OCI-LY7 (cell line): ENCODE measurements at regions not wholly inside any gene's neighbourhood (a gene's known extent, or its start where the extent isn't known, plus 50 kb on each side); places are given as distances from the start of the nearest gene placed in this dataset.
"Not testable (repeated sequence)": the region's sequence is repeated elsewhere in the genome, so short reads cannot be mapped to it uniquely, and the experiment has no call there.

ENCODE experiments used
- BruUV-seq: library from RNA; stranded (reverse); fragments of 400-500 nt; replicated peaks from 2 replicates; lab custom pipeline; 2021; lab: Mats Ljungman, UMichigan
- CTCF ChIA-PET: fragments of 300-600 bp; sonication (Branson Sonifier 250); formaldehyde crosslinking; loops from one replicate; lab custom pipeline; 2022; ENCODE audit warnings: antibody characterized with exemption; ENCODE audit not compliant: unreplicated experiment; lab: Charles Lee
- POLR2A ChIA-PET: fragments of 300-600 bp; sonication (Branson Sonifier 250); formaldehyde crosslinking; loops from one replicate; lab custom pipeline; 2022; ENCODE audit warnings: antibody characterized with exemption; lab: Charles Lee
- DNase-seq: peaks from one replicate; pipeline ENCODE4 v3.0.0-alpha.2; 2015; ENCODE audit warnings: low spot score
- H2AFZ ChIP-seq: fragments of 200-600 bp; sonication (generic), shearing (Covaris generic); 2 replicates; pipeline ENCODE4 v1.6.1; 2014; ENCODE audit warnings: mild to moderate bottlenecking, antibody characterized with exemption, low read length, moderate library complexity
- H3K27ac ChIP-seq: fragments of 200-600 bp; sonication (generic); 2 replicates; pipeline ENCODE4 v1.5.1; 2014; ENCODE audit warnings: mixed run types, low read depth, mild to moderate bottlenecking, moderate library complexity, low read length, inconsistent platforms; ENCODE audit not compliant: poor library complexity, severe bottlenecking
- H3K36me3 ChIP-seq: fragments of 200-600 bp; sonication (generic); 2 replicates; pipeline ENCODE4 v1.6.1; 2014; ENCODE audit warnings: mild to moderate bottlenecking, antibody characterized with exemption, low read length, moderate library complexity, mixed read lengths; ENCODE audit not compliant: insufficient read depth
- H3K4me1 ChIP-seq: fragments of 200-600 bp; sonication (generic); 2 replicates; pipeline ENCODE4 v1.5.1; 2014; ENCODE audit warnings: mild to moderate bottlenecking, low read length; ENCODE audit not compliant: insufficient read depth, poor library complexity, severe bottlenecking
- H3K4me2 ChIP-seq: fragments of 200-600 bp; sonication (generic); 2 replicates; pipeline ENCODE4 v1.6.1; 2014; ENCODE audit warnings: mild to moderate bottlenecking, low read length
- H3K4me3 ChIP-seq: fragments of 200-600 bp; sonication (generic); 2 replicates; pipeline ENCODE4 v1.5.1; 2014; ENCODE audit warnings: mild to moderate bottlenecking, low read depth, low read length; ENCODE audit not compliant: poor library complexity, severe bottlenecking
- H3K79me2 ChIP-seq: fragments of 200-600 bp; sonication (generic); 2 replicates; pipeline ENCODE4 v1.6.1; 2016; ENCODE audit warnings: low read depth, mild to moderate bottlenecking, low read length, moderate library complexity, mixed read lengths; ENCODE audit not compliant: insufficient read depth
- H3K9me2 ChIP-seq: fragments of 200-600 bp; sonication (generic); 2 replicates; pipeline ENCODE4 v1.6.1; 2016; ENCODE audit warnings: mild to moderate bottlenecking, low read length, mixed read lengths; ENCODE audit not compliant: insufficient read depth
- H3K9me3 ChIP-seq: fragments of 200-600 bp; sonication (generic); 2 replicates; pipeline ENCODE4 v1.6.1; 2014; ENCODE audit warnings: mild to moderate bottlenecking, mixed run types, low read length, mixed read lengths
- H4K20me1 ChIP-seq: fragments of 200-600 bp; sonication (generic); 2 replicates; pipeline ENCODE4 v1.6.1; 2014; ENCODE audit warnings: mild to moderate bottlenecking, antibody characterized with exemption, low read length, moderate library complexity, mixed read lengths; ENCODE audit not compliant: insufficient read depth
- CTCF ChIP-seq: fragments of 200-600 bp; sonication (generic); conservative IDR thresholded peaks from 2 replicates; pipeline ENCODE4 v1.5.1; 2014; ENCODE audit warnings: mild to moderate bottlenecking, antibody characterized with exemption, low read length, moderate library complexity, mixed read lengths
- EZH2phosphoT487 ChIP-seq: fragments of 200-600 bp; sonication (generic); IDR thresholded peaks from 2 replicates; pipeline ENCODE4 v1.6.1; 2018; ENCODE audit warnings: low read depth, borderline replicate concordance, mild to moderate bottlenecking, mixed run types, antibody characterized with exemption, low read length, moderate library complexity, mixed read lengths
- intact Hi-C: fragments of 100-400 bp; cut with micrococcal nuclease; formaldehyde crosslinking; loops from one replicate; pipeline ENCODE4 v1.10.0; 2022; ENCODE audit not compliant: unreplicated experiment

DNA sequence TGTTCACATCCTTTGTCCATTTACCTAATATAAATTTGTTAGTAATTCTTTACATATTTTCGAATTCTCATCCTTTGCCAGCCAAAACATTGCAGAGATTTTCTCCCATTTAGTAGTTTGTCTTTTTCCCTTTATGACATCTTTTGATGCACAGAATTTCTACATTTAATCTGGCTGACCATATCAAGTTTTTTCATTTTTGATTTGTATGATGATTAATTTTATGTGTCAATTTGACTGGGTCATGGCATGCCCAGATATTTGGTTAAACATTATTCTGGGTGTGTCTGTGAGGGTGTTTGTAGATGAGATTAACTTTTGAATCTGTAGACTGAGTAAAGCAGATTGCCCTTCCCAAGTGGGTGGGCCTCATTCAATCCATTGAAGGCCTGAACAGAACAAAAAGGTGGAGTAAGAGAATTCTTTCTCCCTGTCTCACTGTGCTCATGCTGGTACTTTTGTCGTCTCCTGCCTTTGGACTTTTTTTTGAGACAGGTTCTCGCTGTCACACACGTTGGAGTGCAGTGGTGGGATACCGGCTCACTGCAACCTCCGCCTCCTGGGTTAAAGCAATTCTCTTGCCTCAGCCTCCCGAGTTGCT lies 72.1 kb upstream of the EPB41L1 start:
- Histone ChIP-seq H3K9me3 (peaks cover 10% of the 10 kb centered on the region; the same call in 1 of the 2 replicates), H3K27ac (no peak overlapping the region), H3K4me3 (no peak overlapping the region), H3K4me1 (peaks cover 5% of the 10 kb centered on the region), H3K79me2 (no peaks in the 10 kb centered on the region), H3K36me3 (no peaks in the 10 kb centered on the region), H3K9me2 (no peaks in the 10 kb centered on the region), H4K20me1 (no peaks in the 10 kb centered on the region), H3K4me2 (no peak overlapping the region), H2AFZ (no peak overlapping the region)
- CTCF ChIA-PET: no interaction called here
- TF ChIP-seq CTCF: no peak
- no peak for TF ChIP-seq EZH2phosphoT487
- intact Hi-C loops: no loop called here
- no TSS peak for BruUV-seq
- no peak for DNase-seq
- POLR2A ChIA-PET: no interaction called here

DNA sequence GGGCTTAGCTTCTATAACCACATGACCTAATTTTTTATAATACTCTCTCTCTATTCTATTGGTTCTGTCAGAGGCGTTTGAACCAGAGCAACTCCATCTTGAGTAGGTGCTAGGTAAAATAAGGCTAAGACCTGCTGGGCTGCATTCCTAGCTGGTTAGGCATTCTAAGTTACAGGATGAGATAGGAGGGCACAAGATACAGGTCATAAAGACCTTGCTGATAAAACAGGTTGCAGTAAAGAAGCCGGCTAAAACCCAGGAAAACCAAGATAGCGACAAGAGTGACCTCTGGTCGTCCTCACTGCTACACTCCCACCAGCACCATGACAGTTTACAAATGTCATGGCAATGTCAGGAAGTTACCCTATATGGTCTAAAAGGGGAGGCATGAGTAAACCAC lies 71.3 kb upstream of the EPB41L1 start:
- H4K20me1 ChIP-seq, BruUV-seq, H3K79me2 ChIP-seq, CTCF ChIA-PET, H3K4me1 ChIP-seq, POLR2A ChIA-PET, H3K9me2 ChIP-seq, H3K4me2 ChIP-seq, H3K36me3 ChIP-seq, H3K4me3 ChIP-seq, H2AFZ ChIP-seq, DNase-seq, intact Hi-C loops, H3K27ac ChIP-seq: not testable (repeated sequence)
- H3K9me3 ChIP-seq: peaks cover 10% of the 10 kb centered on the region; the same call in 1 of the 2 replicates

- no peaks in the 10 kb centered on the region for H4K20me1 ChIP-seq
- POLR2A ChIA-PET: interaction anchor here (0.6 to 1.3 kb wide), 3 partner anchors 9 to 1031 kb away, joined by 3 to 6 read pairs (median 3); no protein-coding TSS in a partner anchor
- BruUV-seq: no TSS peak
- H3K4me2 ChIP-seq: no peak overlapping the region
- intact Hi-C loops: no loop called here
- H3K79me2 ChIP-seq: no peaks in the 10 kb centered on the region
- DNase-seq: no peak
- no peak overlapping the region for H3K27ac ChIP-seq
- H3K9me3 ChIP-seq: peaks cover 10% of the 10 kb centered on the region; the same call in 1 of the 2 replicates
- CTCF ChIA-PET: no interaction called here
- TF ChIP-seq EZH2phosphoT487 (no peak), CTCF (no peak)
- H3K4me3 ChIP-seq: no peak overlapping the region
- no peak overlapping the region for H2AFZ ChIP-seq
- no peaks in the 10 kb centered on the region for H3K36me3 ChIP-seq
- peaks cover 5% of the 10 kb centered on the region for H3K4me1 ChIP-seq
- no peaks in the 10 kb centered on the region for H3K9me2 ChIP-seq
Observed at GRCh38 chr20:36084356-36084755, 70.2 kb upstream of the EPB41L1 start.
